Stimulated activated CD8-positive, alpha-beta memory T cell treated with anti-CD3 and anti-CD28 coated beads, Interleukin-2, amount 100 ng/mL, for 48 hours (primary cell): ENCODE measurements at regions not wholly inside any gene's neighbourhood (a gene's known extent, or its start where the extent isn't known, plus 50 kb on each side); places are given as distances from the start of the nearest gene placed in this dataset.

Source experiments
- DNase-seq, 2 donors: peaks; one replicate each; pipeline ENCODE4 v3.0.0-alpha.2; 2020; ENCODE audit warnings: low read depth in 2 of 2

DNA sequence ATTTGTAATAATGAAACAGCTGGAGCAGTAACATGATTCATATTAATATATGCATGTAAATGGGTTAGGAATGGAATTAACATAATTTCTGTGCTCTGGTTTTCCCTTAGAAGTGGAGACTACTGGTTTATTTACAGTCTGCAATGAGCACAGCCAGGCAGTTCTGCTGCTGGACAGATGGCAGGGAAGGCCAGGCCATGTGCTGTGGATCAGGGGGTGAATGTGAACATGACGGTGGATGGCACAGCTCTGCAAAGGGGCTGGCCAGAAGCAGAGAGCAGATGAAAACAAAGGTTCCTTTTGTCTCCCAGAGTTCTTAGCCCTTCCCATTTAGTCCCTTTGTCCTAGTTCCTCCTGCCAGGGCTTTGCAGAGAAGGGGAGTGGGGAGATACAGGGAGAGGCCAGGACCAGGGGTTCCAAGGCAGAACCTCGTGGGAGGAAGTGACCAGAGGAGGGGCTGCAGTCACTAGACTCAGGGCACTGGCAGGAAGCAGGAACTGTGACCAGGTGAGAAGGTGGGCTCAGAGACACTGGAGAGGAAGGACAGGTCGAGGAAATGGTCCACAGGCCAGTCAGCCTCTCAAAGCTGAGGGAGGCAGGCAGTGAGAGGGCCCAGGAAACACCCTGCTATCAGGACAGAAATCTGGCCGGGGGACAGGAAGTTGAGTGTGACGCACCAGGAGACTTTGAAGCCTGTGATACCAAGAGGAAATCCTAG, 112.9 kb upstream of the ATP8B1 start:
- no peak for DNase-seq

DNA sequence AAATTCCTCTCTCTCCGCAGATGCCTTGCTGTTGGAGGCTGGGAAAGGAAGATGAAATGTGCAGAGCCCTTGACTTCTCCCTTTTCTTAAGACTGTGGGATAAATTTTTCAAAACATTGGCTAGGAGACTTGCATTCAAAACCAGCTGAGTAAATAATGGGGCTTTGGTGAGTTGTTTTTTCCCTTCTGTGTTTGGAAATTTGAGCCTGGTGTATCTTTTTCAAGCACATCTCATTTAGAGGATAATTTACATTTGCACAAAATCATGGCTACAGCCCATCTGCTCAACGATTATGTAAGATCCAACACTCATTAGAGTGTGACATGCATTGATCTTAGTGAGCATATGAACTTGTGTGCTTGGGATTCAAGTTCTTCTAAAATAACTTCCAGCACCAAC, 112.1 kb upstream of the ATP8B1 start:
- no peak for DNase-seq

DNA sequence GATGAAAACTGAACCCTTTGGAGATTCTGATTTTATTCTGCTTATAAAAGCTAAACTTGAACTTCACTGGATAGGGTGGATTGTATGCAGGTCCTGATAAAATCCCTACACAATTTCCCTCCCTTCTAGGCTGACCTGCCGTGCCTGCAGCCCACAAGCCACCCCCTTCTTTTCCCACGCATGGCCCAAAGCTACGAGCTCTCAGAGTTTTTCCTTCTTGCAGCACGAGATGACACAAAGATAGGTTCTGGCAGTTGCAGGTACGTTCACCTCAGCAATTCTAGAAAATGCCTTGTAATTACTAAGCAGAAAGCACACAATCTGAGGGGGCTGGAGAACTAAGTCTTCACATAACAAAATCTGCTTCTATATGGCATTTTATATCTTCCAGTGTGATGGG, 110.6 kb upstream of the ATP8B1 start:
- DNase-seq = no peak

DNA sequence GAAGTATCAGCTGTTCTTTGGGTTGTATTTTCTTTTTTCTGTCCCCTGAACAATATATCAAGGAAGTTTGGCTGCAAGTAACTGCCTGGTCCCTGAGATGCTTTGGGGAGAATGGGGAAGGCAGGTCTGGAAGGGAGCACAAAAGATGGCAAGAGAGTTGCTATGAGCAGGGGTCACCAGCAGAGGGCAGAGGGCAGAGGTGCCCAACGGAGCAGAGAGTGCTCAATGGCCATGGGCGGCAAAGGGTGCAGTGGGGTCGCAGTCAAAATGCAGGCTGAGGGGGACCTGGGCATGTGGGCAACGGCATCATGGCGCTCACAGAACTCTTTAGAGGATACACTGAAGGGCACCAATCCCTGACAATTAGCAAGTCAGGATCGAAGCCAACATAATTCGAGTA, 107.7 kb upstream of the ATP8B1 start:
- DNase-seq = peak in 1 of 2 donors; percentile 2

DNA sequence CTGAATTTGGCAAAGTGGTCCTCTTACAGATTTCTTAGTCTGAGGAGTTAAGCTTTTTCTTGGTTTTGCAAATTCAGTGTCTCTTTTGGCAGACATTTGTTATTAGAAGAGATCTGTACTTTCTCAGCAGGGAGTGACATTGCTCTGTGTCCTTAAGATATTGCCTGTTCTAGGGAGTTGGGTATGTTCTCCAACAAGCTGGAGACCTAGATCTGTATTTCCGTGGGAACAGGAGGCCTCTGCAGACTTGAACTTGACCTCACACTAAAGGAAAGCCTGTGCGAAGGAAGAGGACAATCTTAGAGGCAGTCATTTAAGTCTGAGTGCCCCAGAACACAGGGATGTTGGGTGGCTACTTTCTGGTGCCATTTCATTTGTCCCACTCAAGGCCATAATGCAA, 107.0 kb upstream of the ATP8B1 start:
- DNase-seq = no peak

DNA sequence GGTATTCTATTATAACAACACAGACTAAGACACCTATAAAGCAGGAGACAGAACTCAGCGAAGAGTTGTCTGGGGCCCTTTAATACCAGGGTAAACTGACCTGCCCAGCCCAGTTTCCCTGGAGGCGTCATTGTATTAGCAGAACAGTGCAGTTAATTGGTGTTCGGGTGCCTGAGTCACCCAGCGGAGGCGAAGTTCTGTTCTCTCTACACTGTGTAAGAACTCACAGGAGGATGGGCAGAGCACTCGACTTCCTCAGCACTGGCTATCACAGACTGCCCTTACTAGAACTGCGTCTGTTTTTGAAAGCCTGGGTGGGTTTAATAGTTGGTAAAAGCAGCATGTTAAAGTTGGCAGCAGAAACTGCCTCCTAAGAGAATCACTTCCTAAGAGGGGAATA, 106.5 kb upstream of the ATP8B1 start:
- no peak for DNase-seq

DNA sequence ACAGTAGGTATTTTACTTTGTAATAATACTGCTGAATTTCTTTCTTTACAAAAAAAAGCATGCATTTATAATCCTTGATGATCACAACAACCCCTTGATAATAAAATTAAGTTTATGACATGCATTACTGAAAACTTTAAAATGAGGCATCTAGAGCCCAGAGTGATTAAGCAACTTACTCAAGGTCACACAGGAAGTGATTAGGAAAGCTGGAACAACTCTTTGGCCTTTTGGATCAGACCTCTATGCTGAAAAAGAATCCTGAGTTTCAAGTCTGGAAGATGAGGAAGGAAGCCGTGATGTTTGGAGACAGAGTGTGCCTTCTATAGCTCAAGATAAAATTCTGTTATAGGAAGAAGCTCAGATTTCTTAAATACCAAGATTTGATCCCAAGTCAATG, 105.0 kb upstream of the ATP8B1 start:
- no peak for DNase-seq

DNA sequence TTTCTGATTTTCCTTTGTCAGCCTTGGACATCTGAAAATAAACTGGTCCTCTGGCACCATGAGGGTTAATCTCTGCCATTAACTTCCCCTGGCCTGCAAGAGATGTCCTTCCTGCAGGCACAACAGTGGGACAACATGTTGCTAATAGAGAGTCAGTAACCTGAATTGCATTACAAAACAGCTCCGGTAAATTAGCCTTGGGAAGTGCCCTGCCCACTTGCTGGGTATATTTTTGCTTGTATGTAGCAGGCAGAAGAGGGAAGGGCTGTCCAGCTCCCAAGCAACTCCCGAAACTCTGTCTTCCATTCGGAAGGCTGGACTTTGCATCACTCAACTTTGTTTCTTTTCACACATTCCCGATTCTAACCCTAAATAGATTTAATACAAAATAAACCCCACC, 104.4 kb upstream of the ATP8B1 start:
- DNase-seq = no peak

DNA sequence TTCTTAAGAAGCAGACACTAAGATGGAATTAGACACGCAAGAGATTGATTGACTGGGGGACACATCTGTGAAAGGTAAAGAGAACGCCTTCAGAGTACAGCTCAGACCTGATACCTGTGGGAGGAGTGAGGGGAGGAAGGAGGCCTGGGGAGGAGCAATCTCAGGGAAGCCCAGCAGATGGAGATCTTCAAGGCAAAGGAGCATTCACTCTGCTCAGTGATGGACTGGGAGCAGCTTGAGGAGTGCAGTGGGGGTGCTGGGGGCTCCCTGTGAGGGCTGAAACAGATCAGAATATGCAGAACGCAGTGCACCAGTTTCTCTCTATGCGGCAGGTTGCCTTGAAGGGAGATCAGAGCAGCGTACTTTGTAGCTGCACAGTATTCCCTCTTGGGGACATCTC, 103.7 kb upstream of the ATP8B1 start:
- no peak for DNase-seq

DNA sequence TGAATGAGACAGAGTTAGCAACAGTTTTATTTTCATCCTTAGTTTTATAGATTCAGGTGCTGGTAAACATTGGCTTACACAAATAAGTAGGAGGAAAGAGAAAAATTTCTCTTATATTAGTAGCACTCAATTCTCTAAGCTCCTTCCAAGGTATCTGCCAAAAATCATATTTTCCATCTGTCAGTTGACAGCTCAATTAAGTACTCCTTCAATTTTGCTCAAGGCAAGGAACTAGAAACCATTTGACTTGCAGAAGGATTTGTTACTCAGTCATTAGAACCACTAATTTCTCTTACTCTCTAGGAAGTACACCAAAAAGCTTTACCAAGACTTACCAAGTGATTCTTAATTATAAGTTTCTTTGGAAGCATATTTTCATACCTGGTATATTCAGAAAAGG, 101.4 kb upstream of the ATP8B1 start:
- no peak for DNase-seq

DNA sequence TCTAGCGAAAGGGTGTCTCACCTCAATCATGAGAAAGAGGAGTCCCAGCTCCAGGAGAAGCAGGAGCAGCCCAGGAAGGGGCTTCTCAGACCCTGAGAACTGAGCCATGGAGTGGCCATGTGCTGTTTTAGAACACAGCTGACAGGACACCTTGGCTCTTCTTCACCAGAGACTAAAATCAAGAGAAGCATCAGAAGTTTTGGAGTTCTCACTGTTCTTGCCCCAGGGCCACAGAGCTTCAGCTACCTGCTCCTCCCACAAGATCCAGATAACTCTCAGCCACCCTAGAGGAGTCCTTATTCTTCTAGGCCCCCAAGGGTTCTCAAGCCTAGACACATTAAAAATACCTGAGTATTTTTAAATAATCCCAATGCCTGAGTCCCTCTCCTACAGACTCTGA, 99.6 kb upstream of the ATP8B1 start:
- no peak for DNase-seq

DNA sequence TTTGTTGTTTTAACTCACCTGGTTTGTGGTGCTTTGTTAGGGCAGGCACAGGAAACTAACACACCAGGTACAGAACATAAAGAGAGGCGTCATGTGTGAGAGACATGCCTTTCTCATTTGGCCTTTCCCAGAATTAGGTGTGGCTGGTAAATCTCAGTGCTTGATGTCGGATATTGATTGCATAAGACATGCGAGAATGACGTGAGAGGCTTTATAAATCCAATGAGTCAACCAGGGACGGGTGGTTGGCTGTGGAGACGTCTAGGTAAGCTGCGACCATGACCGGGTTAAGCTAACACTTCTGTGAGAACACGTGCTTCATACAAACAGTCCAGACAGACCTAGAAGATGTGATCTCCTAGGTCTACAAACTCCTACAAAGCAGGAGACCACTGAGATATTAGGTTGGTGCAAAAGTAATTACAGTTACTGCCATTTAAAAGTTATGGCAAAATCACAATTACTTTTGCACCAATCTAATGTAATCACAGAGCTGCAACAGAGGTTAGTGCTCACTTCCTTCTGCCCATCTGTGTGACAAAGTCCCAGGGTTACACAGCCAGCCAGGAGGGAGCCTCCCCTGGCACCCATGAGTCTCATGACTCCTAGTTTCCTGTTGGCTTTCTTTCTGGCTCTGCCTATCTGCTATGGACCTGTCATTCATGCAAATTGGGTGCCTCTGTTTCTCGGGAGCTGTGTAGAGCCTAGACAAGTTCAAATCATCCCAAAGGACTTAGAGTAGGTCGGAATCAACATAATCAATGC, 98.9 kb upstream of the ATP8B1 start:
- no peak for DNase-seq

DNA sequence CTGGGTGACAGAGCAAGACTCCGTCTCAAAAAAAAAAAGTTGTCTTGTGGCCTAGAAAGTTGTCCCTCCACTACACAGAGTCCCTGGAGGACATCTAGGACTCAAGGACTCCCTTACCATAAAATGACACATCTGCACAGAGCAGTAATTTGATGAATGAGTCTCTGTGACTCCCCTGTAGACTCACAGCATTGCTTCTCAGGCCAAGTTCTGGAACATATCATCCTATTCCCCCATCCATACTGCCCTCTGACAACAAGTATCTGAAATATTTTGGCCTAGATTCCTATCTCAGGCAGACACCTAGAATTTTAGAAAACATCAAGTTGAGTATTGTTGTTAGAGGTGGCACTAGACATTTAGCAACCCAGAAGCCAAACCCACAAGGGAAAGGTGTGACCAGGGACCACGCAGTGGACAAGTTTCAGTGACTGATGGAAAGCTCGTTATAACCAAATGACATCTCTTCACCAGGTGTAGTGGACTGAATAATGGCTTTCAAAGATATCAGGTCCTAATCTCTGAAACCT, 97.9 kb upstream of the ATP8B1 start:
- DNase-seq = no peak

DNA sequence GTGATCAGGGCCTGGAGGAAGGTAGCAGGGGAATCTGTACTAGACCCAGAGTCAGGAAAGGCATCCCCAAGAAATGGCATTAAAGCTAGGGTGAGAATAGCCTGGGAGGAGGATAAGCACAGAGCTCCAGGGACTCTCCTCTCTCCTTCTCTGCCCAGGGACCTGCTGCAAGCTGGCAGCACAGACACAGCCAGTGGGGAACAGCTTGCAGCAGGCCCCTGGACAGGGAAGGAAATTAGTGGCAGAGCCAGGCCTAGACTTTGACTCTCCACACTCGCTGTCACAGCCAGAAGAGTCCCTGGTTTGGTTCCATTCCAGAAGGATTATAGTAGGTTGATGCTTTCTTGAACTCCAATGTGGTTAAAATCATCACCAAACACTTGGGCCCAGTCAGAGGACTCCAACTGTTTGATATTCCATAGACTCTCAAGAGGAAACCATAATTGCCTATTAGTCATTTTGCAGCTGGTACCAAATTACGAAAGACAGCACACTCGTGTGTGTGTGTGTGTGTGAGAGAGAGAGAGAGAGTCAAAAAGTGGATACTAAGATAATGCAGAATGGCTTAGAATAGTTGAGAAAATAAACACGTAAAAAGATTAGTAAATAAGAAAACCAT, 95.5 kb upstream of the ATP8B1 start:
- no peak for DNase-seq

DNA sequence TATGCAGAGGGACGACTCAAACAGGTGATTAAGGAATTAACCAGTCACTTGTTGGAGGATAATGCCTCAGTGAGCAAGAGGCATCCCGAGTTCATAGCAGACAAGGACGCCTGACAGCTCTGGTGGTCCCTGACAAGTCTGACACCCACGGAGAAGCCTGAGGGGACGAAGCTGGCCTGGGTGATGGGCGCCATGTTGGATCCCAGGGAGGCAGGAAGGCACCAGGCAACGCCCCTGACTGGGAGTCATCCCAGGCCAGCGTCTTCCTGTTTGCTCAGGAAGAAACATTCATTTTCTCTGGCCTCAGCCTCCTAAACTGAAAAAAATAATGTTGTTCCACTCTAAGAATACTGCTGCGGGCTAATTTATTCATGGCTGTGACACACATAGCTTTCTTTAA, 92.1 kb upstream of the ATP8B1 start:
- no peak for DNase-seq

DNA sequence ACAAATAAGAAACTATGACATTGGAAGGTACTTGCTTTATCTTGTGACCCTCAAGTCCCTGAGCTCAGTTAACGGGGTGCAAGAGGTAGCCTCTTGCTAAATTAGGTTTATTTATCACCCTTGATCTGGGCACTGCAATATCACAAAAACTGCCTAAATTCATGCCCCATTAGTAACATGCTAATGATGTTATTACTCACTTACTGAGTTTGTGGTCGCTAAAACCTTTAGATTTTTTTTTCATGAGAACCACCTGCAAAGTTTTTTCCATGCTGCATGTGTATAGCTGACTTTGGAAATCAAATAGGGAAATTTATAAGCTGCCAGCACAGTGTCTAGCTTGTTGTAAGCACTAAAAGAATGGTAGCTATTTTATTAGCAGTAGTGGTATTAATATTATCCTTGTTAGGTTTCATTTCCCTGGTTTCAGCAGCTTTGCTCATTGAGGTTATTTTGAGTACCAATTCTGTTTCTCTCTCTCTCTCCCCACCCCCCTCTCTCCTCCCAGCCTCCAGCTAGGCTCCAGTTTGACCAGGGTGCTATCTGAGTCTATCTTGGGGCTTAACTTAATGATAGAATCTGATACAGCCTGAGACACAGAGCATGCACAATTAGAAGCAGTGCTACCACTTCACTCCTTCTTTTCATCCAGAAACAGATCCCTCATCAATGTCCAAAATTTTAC, 88.7 kb upstream of the ATP8B1 start:
- no peak for DNase-seq

DNA sequence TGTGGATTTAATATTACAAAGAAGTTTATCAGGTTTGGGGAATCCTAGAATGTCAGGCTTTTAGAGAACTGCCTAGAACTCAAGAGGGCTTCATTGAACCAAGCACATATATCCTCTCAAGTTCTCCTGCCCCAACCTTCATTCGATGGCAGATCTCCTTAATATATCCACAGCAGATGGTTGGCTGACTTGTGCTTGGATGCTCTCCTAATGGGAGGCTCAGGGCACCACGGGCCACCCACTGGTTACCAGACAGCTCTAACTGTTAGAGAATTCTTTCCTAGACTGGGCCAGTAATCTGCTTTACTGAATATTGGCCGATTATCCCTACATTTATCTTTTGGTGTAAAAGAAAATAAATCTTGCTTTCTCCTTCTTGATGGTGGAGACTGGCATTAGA, 87.2 kb upstream of the ATP8B1 start:
- DNase-seq = no peak

DNA sequence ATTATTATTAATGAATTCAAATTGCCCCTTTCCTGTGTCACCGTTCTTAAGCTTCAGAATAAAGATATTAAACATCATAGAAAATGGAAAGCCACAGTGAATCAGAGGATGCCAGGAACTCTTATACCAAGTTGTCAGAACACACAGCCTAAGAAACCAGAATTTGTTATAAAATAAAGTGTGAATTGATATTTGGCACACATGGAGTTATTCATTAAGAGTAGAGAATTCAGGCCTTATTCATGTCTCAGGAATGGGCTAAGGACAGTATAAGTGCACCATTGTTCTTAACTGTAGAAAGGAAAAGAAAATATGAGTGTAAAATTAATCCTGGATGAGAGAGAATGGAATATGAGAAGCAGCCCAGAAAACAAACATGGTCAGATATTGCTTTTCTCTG, 86.7 kb upstream of the ATP8B1 start:
- no peak for DNase-seq

DNA sequence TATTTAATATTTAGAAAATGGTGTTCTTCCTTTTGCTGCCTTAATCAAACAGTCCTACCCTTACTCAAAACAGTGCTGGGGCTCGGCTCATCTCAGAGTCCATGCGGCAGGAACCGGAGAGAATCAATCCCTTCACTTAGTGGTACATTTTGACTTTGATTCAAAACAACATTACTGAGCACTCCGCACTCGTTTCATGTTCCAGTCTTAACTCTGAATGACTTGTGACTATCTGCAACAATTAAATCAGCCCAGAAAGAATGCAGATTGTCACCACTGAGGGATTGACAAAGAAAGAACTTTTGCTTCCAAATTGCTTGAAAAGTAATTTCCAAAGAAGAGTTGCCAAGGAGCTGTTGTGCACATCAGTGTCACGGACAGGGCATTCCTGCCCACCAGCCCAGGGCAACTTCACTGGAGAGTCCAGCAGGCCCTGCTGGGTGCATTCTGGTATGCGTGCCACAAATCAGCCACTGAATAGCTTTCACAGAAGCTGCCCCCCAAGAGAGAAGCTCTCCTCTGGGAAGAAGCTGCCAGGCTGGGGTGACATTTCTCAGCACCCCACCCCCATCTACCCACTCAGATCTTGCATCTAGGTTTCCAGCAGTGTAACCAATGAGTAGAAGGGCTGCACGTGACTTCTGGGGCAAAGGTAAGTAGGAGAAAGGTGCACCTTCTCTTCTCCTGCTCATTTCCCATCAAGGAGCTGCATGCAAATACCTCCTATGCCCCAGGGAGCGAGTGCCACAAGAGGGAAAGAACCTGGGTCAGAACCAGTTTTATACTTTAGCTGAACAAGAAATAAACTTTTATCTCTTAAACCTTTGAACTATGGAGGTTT, 84.6 kb upstream of the ATP8B1 start:
- no peak for DNase-seq

DNA sequence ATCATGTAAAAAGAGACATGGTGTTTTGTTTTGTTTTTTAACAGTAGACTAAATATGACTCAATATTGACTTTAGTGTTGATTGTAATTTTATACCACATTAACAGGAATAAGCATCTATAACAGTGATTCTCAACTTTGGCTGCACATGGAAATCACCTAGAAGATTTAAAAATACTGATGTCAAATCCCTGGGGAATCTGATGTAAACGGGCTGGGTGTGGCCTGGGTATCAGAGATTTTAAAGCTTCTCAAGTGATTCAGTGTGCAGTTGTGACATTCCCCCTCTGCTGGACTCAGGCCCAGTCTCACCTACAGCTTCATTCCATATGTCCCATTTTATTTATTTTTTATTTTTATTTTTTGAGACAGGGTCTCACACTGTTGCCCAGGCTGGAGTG, 82.8 kb upstream of the ATP8B1 start:
- DNase-seq = no peak

DNA sequence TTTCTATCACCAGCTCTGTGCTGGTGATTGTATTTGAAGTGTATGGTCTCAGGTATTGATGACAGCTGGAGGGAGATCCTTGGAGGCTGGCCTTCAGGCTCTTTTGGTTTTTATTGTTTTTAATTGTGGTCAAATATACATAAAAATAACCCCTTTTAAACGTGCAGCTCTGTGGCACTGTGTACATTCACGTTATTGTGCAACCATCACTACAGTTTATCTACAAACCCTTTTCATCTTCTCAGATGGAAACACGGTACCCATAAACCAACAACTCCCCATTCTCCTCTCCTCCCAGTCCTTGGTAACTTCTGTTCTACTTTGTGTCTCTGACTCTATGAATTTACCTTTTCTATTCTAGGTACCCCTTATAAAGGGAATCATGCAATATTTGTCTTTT, 79.3 kb upstream of the ATP8B1 start:
- no peak for DNase-seq
